CD4-positive, alpha-beta T cell treated with Interleukin-2 at 100 ng/mL for 4 hours (primary cell): ENCODE measurements at regions not wholly inside any gene's neighbourhood (a gene's known extent, or its start where the extent isn't known, plus 50 kb on each side); places are given as distances from the start of the nearest gene placed in this dataset.

ENCODE experiments used
- DNase-seq: peaks from one replicate; pipeline ENCODE4 v3.0.0-alpha.2; 2020; ENCODE audit warnings: low spot score

- DNase-seq: no peak
Observed at GRCh38 chr1:199283794-199284193, 645.0 kb downstream of the PTPRC start.

- DNase-seq: no peak
Observed at GRCh38 chr1:199287206-199287605, 648.4 kb downstream of the PTPRC start.

GRCh38 chr1:199287647-199288046 lies 648.8 kb downstream of the PTPRC start:
- no peak for DNase-seq

GRCh38 chr1:199290186-199290585 lies 651.3 kb downstream of the PTPRC start:
- no peak for DNase-seq

GRCh38 chr1:199291022-199291740 lies 652.3 kb downstream of the PTPRC start:
- no peak for DNase-seq

- DNase-seq: no peak
Observed at GRCh38 chr1:199292896-199293295, 654.1 kb downstream of the PTPRC start.

- DNase-seq: no peak
Observed at GRCh38 chr1:199295107-199295506, 656.3 kb downstream of the PTPRC start.

GRCh38 chr1:199297174-199297573 lies 658.3 kb downstream of the PTPRC start:
- no peak for DNase-seq

GRCh38 chr1:199297887-199298286 lies 659.0 kb downstream of the PTPRC start:
- no peak for DNase-seq

- no peak for DNase-seq
Observed at GRCh38 chr1:199298825-199299224, 660.0 kb downstream of the PTPRC start.

- DNase-seq: no peak
Observed at GRCh38 chr1:199301472-199302217, 662.8 kb downstream of the PTPRC start.

- DNase-seq: no peak
Observed at GRCh38 chr1:199302554-199302953, 663.7 kb downstream of the PTPRC start.

GRCh38 chr1:199303035-199303434 lies 664.2 kb downstream of the PTPRC start:
- DNase-seq: no peak

GRCh38 chr1:199305053-199305452 lies 666.2 kb downstream of the PTPRC start:
- no peak for DNase-seq

- DNase-seq: no peak
Observed at GRCh38 chr1:199307496-199308264, 668.8 kb downstream of the PTPRC start.

- DNase-seq: no peak
Observed at GRCh38 chr1:199308349-199308846, 669.6 kb downstream of the PTPRC start.

GRCh38 chr1:199310708-199311107 lies 671.9 kb downstream of the PTPRC start:
- DNase-seq: no peak

GRCh38 chr1:199311478-199312262 lies 672.8 kb downstream of the PTPRC start:
- DNase-seq: no peak

- DNase-seq: no peak
Observed at GRCh38 chr1:199312626-199313025, 673.8 kb downstream of the PTPRC start.

GRCh38 chr1:199313444-199313843 lies 674.6 kb downstream of the PTPRC start:
- DNase-seq: no peak

GRCh38 chr1:199319341-199319740 lies 680.5 kb downstream of the PTPRC start:
- no peak for DNase-seq

- no peak for DNase-seq
Observed at GRCh38 chr1:199322278-199322677, 683.4 kb downstream of the PTPRC start.
